NCI-H460 (cell line): ENCODE measurements at regions not wholly inside any gene's neighbourhood (a gene's known extent, or its start where the extent isn't known, plus 50 kb on each side); places are given as distances from the start of the nearest gene placed in this dataset.
"Not testable (repeated sequence)": the region's sequence is repeated elsewhere in the genome, so short reads cannot be mapped to it uniquely, and the experiment has no call there.

Experiments
- DNase-seq: peaks from one replicate; pipeline ENCODE4 v3.0.0-alpha.2; 2016; ENCODE audit warnings: low read depth; ENCODE audit errors: extremely low read depth

- no peak for DNase-seq
These were observed 584.5 kb downstream of the ZEB2 start for GRCh38 chr2:143935482-143935752.

GRCh38 chr2:143934626-143935481 is 585.1 kb downstream of the ZEB2 start:
- no peak for DNase-seq

- no peak for DNase-seq
These were observed 585.9 kb downstream of the ZEB2 start for GRCh38 chr2:143933946-143934569.

GRCh38 chr2:143930891-143931290 is 589.0 kb downstream of the ZEB2 start:
- DNase-seq, result no peak

GRCh38 chr2:143928613-143929012 is 591.3 kb downstream of the ZEB2 start:
- DNase-seq, result no peak

GRCh38 chr2:143928184-143928583 is 591.7 kb downstream of the ZEB2 start:
- no peak for DNase-seq

GRCh38 chr2:143926736-143927135 is 593.2 kb downstream of the ZEB2 start:
- DNase-seq, result no peak

- not testable (repeated sequence) for DNase-seq
These were observed 597.6 kb downstream of the ZEB2 start for GRCh38 chr2:143922261-143922830.

GRCh38 chr2:143918465-143918989 is 601.4 kb downstream of the ZEB2 start:
- DNase-seq, result no peak

GRCh38 chr2:143916781-143917180 is 603.1 kb downstream of the ZEB2 start:
- DNase-seq, result no peak

- no peak for DNase-seq
These were observed 610.2 kb downstream of the ZEB2 start for GRCh38 chr2:143909577-143910353.

GRCh38 chr2:143908843-143909242 is 611.1 kb downstream of the ZEB2 start:
- no peak for DNase-seq

- no peak for DNase-seq
These were observed 612.1 kb downstream of the ZEB2 start for GRCh38 chr2:143907801-143908200.

GRCh38 chr2:143906850-143907249 is 613.1 kb downstream of the ZEB2 start:
- no peak for DNase-seq

GRCh38 chr2:143905587-143905986 is 614.3 kb downstream of the ZEB2 start:
- DNase-seq, result no peak

- no peak for DNase-seq
These were observed 616.6 kb downstream of the ZEB2 start for GRCh38 chr2:143903172-143903856.

GRCh38 chr2:143901185-143901842 is 618.6 kb downstream of the ZEB2 start:
- DNase-seq, result no peak

- no peak for DNase-seq
These were observed 619.9 kb downstream of the ZEB2 start for GRCh38 chr2:143899987-143900386.

GRCh38 chr2:143893371-143893770 is 626.5 kb downstream of the ZEB2 start:
- DNase-seq, result no peak

GRCh38 chr2:143891879-143892308 is 628.0 kb downstream of the ZEB2 start:
- DNase-seq, result no peak
